Nephron (organoid): ENCODE measurements at regions not wholly inside any gene's neighbourhood (a gene's known extent, or its start where the extent isn't known, plus 50 kb on each side); places are given as distances from the start of the nearest gene placed in this dataset.

Source experiments
- H3K27ac Mint-ChIP-seq, 3 experiments: 2 replicates each; pipeline ENCODE4 v1.8.0; 2020; ENCODE audit warnings: mixed read lengths in 3 of 3, mild to moderate bottlenecking in 2 of 3, moderate library complexity in 1 of 3
- H3K27me3 Mint-ChIP-seq: 2 replicates; pipeline ENCODE4 v1.8.0; 2021; ENCODE audit warnings: low read depth, mild to moderate bottlenecking, moderate library complexity, mixed read lengths
- H3K36me3 Mint-ChIP-seq: 2 replicates; pipeline ENCODE4 v1.8.0; 2020; ENCODE audit warnings: low read depth, mixed read lengths
- H3K4me1 Mint-ChIP-seq: 2 replicates; pipeline ENCODE4 v1.8.0; 2020; ENCODE audit warnings: mixed read lengths
- H3K4me3 Mint-ChIP-seq, 3 experiments: 2 replicates each; pipeline ENCODE4 v1.8.0; 2020; ENCODE audit warnings: mild to moderate bottlenecking in 3 of 3, mixed read lengths in 3 of 3, moderate library complexity in 2 of 3
- H3K9me3 Mint-ChIP-seq: 2 replicates; pipeline ENCODE4 v1.8.0; 2020; ENCODE audit warnings: mixed read lengths
- CTCF ChIP-seq, 3 experiments: fragments of 200-600 bp; sonication (generic); IDR thresholded peaks; one replicate each; pipeline ENCODE4 v1.5.0; 2021; ENCODE audit warnings: antibody characterized with exemption in 3 of 3; ENCODE audit not compliant: unreplicated experiment in 3 of 3

- Mint-ChIP-seq H3K4me1 (peaks cover 28% of the 10 kb centered on the region), H3K36me3 (no peaks in the 10 kb centered on the region), H3K27me3 (peaks cover 30% of the 10 kb centered on the region), H3K4me3 (no peak overlapping the region), H3K27ac (peak overlapping the region in 1 of 3 experiments; percentile 47), H3K9me3 (peaks cover 3% of the 10 kb centered on the region)
- no peak for TF ChIP-seq CTCF (IDR thresholded peaks at IDR 0.05; ENCODE audit: unreplicated experiment in 3 of 3)
Observed at GRCh38 chr22:27066856-27067255, 409.5 kb downstream of the MIAT start.

- peak overlapping the region in 1 of 3 experiments; percentile 44 for H3K27ac Mint-ChIP-seq
- H3K36me3 Mint-ChIP-seq = no peaks in the 10 kb centered on the region
- H3K4me3 Mint-ChIP-seq = no peak overlapping the region
- peaks cover 28% of the 10 kb centered on the region for H3K4me1 Mint-ChIP-seq
- H3K9me3 Mint-ChIP-seq = peaks cover 3% of the 10 kb centered on the region
- peaks cover 35% of the 10 kb centered on the region for H3K27me3 Mint-ChIP-seq
- no peak for TF ChIP-seq CTCF (IDR thresholded peaks at IDR 0.05; ENCODE audit: unreplicated experiment in 3 of 3)
Observed at GRCh38 chr22:27068121-27068520, 410.7 kb downstream of the MIAT start.

- Mint-ChIP-seq H3K4me1 (peaks cover 23% of the 10 kb centered on the region), H3K4me3 (no peak overlapping the region), H3K27ac (no peak overlapping the region), H3K27me3 (peaks cover 44% of the 10 kb centered on the region), H3K9me3 (peaks cover 3% of the 10 kb centered on the region), H3K36me3 (no peaks in the 10 kb centered on the region)
- TF ChIP-seq CTCF (IDR thresholded peaks at IDR 0.05; ENCODE audit: unreplicated experiment in 3 of 3) = no peak
Observed at GRCh38 chr22:27070594-27070993, 413.2 kb downstream of the MIAT start.

GRCh38 chr22:27073601-27074425, 416.4 kb downstream of the MIAT start:
- Mint-ChIP-seq H3K27me3 (peaks cover 55% of the 10 kb centered on the region), H3K4me1 (peaks cover 7% of the 10 kb centered on the region), H3K9me3 (peaks cover 3% of the 10 kb centered on the region), H3K4me3 (no peak overlapping the region), H3K27ac (no peak overlapping the region), H3K36me3 (no peaks in the 10 kb centered on the region)
- TF ChIP-seq CTCF (IDR thresholded peaks at IDR 0.05; ENCODE audit: unreplicated experiment in 3 of 3) = no peak

- Mint-ChIP-seq H3K4me1 (peaks cover 7% of the 10 kb centered on the region), H3K36me3 (no peaks in the 10 kb centered on the region), H3K27me3 (peaks cover 60% of the 10 kb centered on the region), H3K9me3 (peaks cover 3% of the 10 kb centered on the region), H3K27ac (no peak overlapping the region), H3K4me3 (no peak overlapping the region)
- no peak for TF ChIP-seq CTCF (IDR thresholded peaks at IDR 0.05; ENCODE audit: unreplicated experiment in 3 of 3)
Observed at GRCh38 chr22:27075028-27075678, 417.8 kb downstream of the MIAT start.
